GM12875 (cell line): ENCODE measurements at regions not wholly inside any gene's neighbourhood (a gene's known extent, or its start where the extent isn't known, plus 50 kb on each side); places are given as distances from the start of the nearest gene placed in this dataset.

Experiments used
- H3K4me3 ChIP-seq: one replicate; pipeline ENCODE4 v1.5.1; 2011; ENCODE audit warnings: low read depth, low read length, control low read depth
- TF ChIP-seq, protein P1 (sequence below): IDR thresholded peaks from 2 replicates; pipeline ENCODE4 v1.5.1; 2011; ENCODE audit warnings: low read depth, mild to moderate bottlenecking, control low read depth, inconsistent platforms, low read length, moderate library complexity, borderline replicate concordance; ENCODE audit not compliant: insufficient read depth

DNA sequence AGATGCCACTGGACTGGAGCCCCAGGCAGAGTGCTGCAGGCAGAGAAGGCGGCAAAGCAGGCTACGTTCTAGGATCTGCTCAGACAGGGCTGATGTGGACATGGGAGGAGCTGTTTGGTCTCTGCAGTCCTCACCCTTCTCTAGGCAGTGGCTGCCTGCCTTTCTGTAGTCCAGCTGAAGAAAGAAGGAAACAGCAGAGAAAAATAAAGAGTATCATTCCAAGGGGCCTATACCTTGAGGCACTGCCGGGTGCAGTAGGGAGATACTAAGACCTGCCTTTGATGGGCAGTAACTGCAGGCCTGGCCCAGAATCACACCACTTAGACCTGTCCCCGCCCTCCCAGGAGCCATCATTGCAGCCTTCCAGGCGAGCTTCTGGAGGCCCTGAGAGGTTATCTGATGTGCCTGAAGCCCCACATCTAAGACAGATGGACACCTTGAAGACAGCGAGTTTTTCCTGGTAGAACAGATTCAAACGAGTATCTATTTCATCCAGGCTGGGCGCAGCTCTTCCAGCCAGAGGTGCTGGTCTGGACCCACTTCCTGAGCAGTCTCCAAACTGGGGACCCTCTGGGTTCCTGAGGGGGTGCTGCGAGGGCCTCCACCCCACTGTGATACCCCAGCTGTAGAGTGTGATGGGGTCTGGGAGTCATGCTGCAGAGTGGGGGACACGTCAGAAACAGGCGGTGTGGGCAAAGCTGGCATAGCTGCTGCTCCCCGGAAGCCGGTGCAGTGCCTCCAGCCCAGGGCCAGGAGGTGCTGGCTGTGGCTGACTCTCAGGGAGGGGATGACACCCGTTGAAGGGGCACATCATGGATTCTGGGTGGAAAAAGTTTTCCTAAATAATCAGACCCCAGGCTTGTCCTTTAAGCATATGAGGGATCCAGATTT is 87.3 kb upstream of the OTOS start:
- H3K4me3 ChIP-seq = no peak overlapping the region
- TF ChIP-seq, protein P1, sequence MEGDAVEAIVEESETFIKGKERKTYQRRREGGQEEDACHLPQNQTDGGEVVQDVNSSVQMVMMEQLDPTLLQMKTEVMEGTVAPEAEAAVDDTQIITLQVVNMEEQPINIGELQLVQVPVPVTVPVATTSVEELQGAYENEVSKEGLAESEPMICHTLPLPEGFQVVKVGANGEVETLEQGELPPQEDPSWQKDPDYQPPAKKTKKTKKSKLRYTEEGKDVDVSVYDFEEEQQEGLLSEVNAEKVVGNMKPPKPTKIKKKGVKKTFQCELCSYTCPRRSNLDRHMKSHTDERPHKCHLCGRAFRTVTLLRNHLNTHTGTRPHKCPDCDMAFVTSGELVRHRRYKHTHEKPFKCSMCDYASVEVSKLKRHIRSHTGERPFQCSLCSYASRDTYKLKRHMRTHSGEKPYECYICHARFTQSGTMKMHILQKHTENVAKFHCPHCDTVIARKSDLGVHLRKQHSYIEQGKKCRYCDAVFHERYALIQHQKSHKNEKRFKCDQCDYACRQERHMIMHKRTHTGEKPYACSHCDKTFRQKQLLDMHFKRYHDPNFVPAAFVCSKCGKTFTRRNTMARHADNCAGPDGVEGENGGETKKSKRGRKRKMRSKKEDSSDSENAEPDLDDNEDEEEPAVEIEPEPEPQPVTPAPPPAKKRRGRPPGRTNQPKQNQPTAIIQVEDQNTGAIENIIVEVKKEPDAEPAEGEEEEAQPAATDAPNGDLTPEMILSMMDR = no peak

DNA sequence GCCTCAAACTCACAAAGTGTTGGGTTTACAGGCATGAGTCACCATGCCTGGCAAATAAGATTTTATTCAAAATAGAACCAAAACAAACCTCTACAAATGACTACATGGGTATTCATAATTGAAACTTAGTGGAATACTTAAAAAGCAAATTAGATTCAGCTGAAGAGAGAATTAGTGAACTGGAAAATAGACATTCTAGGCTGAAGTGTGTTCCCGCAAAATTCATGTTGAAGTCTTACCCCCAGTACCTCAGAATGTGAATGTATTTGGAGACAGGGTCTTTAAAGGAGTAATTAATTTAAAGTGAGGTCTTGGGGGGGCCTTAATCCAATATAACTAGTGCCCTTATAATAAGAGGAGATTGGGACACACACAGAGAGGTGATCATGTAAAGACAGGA is 88.5 kb upstream of the OTOS start:
- H3K4me3 ChIP-seq = no peak overlapping the region
- TF ChIP-seq, protein P1 = no peak

DNA sequence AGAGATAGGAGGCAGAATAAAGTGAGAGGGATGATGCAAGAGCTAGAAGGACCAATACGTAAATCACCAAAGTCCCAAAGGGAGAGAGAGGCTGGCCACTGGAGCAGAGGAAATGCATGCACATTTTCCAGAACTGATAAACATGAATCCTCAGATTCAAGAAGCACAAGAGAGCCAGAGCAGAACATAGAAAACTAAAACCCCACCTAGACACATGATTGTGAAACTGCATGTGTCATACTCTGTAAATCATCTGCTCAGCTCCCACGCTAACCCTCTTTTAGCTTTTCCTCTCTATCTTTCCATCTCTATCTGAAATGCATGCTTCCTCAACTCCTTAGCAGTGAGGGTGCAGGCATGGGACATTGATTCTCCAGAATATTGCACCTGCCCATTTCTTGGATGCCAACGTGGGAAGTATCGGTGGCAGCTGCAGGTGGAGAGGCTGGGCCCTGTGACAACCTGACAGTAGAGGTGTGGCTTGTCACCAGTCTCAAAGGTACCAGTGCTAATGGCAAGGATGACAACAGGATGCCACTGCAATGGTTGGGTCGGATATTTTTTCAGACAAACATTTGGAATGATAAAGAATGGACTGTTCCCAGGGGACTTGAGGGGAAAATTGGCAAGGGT is 89.3 kb upstream of the OTOS start:
- H3K4me3 ChIP-seq = no peak overlapping the region
- TF ChIP-seq, protein P1 = no peak

DNA sequence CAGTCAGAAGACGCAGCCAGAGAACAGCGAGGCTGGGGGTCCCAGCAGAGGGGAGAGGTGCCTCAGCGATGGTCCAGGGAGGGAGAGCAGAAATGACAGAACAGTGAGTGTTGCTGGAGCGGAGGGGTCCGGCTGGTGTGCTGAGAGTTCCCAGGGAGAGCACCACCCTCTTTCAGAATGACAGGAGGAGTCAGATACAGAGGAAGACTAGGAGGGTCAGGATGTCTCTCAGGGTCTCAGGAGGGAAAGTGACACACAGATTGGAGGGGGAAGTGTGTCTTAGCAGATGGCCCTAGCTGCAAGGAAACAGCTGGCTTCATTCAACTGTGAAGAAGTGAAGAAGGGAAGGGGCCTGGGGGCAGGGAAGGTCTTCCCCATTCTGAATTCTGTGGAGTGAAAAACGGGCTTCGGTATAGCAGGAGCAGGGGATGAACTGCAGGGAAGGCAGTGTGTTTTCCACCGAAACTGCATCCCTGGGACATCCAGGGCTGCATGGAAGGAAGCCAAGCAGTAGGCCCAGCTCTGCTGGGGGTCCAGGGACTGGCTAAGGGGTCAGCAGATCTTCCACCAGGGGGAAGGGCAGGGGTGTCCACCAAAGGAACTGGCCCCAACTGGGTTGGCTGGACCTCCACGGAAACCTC is 90.0 kb upstream of the OTOS start:
- H3K4me3 ChIP-seq = no peak overlapping the region
- TF ChIP-seq, protein P1 = no peak

DNA sequence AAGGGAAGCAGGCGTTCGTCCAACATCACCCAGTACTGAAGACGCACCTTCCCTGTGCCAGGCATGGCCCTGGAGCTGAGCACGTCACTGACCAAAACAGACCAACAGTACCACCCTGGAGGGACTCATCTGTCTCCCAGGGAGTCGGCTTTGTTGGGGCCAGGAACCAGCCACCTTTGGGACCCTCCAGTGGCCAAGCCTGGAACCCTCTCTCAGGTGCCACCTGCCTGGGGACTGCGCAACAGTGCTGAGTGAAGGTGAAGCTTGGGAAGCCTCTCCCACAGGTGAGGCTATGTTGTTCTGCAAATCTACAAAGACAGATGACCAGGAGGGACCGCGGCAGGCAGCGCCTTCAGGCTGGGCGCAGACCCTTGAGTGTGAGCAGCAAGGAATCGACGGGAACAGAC is 91.4 kb upstream of the OTOS start:
- TF ChIP-seq, protein P1 = no peak
- H3K4me3 ChIP-seq = no peak overlapping the region

DNA sequence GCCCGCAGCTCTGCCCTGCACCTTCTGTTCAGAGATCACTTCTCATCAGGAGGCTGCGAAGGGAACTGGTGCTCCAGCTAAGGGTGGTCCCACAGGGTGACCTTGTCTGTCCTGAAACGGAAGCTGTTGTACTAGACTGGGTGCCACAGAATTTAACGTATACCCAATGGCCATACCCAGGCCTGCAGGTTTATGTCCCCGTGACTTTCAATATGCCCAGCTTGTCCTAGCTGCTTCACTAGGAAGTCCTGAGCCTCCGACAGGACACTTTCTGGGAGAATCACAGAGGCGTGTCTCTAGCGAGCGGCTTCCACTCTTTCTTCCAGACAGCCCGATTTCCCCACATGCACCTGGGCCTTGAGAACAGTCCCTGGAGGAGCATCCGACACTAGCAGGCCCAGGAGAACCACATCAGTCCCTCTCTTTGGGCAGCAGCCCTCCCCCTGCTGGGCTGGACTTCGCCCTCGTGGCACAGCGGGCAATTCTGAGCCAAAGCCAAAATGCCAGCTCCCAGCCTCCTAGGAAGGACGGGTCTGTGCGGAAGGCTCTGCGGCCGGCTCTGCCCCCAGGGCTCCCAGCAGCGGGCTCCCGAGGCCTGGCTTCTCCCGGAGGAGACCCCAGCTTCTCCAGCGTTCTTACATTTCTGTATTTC is 91.9 kb upstream of the OTOS start:
- TF ChIP-seq, protein P1 = no peak
- H3K4me3 ChIP-seq = no peak overlapping the region
